Activated CD8-positive, alpha-beta memory T cell treated with anti-CD3 and anti-CD28 coated beads, Interleukin-2, amount 10 ng/mL, durations not matched to agents 7 days and 5 days (primary cell): ENCODE measurements at regions not wholly inside any gene's neighbourhood (a gene's known extent, or its start where the extent isn't known, plus 50 kb on each side); places are given as distances from the start of the nearest gene placed in this dataset.

Experiments
- ATAC-seq: fragments of 150-1000 bp; cut with Tn5 transposase; one replicate; pipeline ENCODE4 v1.10.0; 2021; ENCODE audit warnings: moderate library complexity
- CTCF ChIA-PET: fragments of 350-600 bp; sonication (Branson Sonifier 250); formaldehyde crosslinking; loops from one replicate; lab custom pipeline; 2021; ENCODE audit warnings: antibody characterized with exemption; lab: Charles Lee
- DNase-seq: peaks from one replicate; pipeline ENCODE4 v3.0.0-alpha.2; 2020
- H3K27ac Mint-ChIP-seq: one replicate; pipeline ENCODE4 v1.8.0; 2021; ENCODE audit warnings: mild to moderate bottlenecking, mixed read lengths
- H3K27me3 Mint-ChIP-seq: one replicate; pipeline ENCODE4 v1.8.0; 2021; ENCODE audit warnings: mixed read lengths
- H3K36me3 Mint-ChIP-seq: one replicate; pipeline ENCODE4 v1.8.0; 2021; ENCODE audit warnings: mild to moderate bottlenecking, mixed read lengths
- H3K4me1 Mint-ChIP-seq: one replicate; pipeline ENCODE4 v1.8.0; 2021; ENCODE audit warnings: mixed read lengths
- H3K4me3 Mint-ChIP-seq: one replicate; pipeline ENCODE4 v1.8.0; 2021; ENCODE audit warnings: mild to moderate bottlenecking, moderate library complexity, mixed read lengths
- H3K9me3 Mint-ChIP-seq: one replicate; pipeline ENCODE4 v1.8.0; 2022; ENCODE audit warnings: low read depth, mixed read lengths

GRCh38 chr15:31458596-31459399, 132.2 kb downstream of the KLF13 start:
- CTCF ChIA-PET, result interaction anchor here (0.9 to 2.6 kb wide), 7 partner anchors 14 to 32 kb away, joined by 3 to 13 read pairs (median 5); no protein-coding TSS in a partner anchor
- Mint-ChIP-seq H3K4me3 (no peak overlapping the region), H3K36me3 (peaks cover 4% of the 10 kb centered on the region), H3K4me1 (peaks cover 25% of the 10 kb centered on the region), H3K27ac (no peak overlapping the region), H3K27me3 (no peaks in the 10 kb centered on the region), H3K9me3 (peaks cover 5% of the 10 kb centered on the region)
- DNase-seq (no peak), ATAC-seq (peak; percentile 33)

- DNase-seq (no peak), ATAC-seq (no peak)
- Mint-ChIP-seq H3K27ac (peak overlapping the region; percentile 55), H3K27me3 (no peaks in the 10 kb centered on the region), H3K4me1 (peaks cover 25% of the 10 kb centered on the region), H3K36me3 (peaks cover 4% of the 10 kb centered on the region), H3K4me3 (no peak overlapping the region), H3K9me3 (peaks cover 5% of the 10 kb centered on the region)
- CTCF ChIA-PET, result interaction anchor here (0.7 to 2.6 kb wide), 6 partner anchors 16 to 253 kb away, joined by 3 to 13 read pairs (median 6); no protein-coding TSS in a partner anchor
Observed at GRCh38 chr15:31459400-31459748, 132.7 kb downstream of the KLF13 start.

DNA sequence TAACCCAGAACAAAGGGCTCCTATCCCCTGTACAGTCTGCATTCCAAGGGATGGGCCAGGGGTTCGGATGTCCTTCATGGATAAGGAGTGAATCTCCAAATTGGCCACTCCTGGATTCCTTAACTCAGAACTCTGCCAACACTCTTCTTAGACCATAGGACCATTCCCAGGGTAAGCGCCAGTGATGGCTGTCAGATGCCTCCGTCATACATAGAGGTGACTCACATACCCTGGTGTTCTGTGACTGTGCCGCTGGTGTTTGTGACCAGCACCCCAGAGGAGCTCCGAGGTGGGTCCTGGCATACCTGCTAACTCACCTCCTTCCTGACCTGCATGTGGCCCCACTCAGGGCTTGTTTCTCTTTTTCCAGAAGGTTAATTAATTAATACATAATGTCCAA, 134.7 kb downstream of the KLF13 start:
- H3K27ac Mint-ChIP-seq, result no peak overlapping the region
- no peaks in the 10 kb centered on the region for H3K9me3 Mint-ChIP-seq

GRCh38 chr15:31461911-31462480, 135.4 kb downstream of the KLF13 start:
- H3K4me1 Mint-ChIP-seq, result peaks cover 19% of the 10 kb centered on the region
- H3K27ac Mint-ChIP-seq, result no peak overlapping the region
- ATAC-seq (no peak), DNase-seq (no peak)
- CTCF ChIA-PET, result interaction anchor here (1.1 to 2.1 kb wide), 2 partner anchors 9 to 10 kb away, joined by 3 to 5 read pairs; no protein-coding TSS in a partner anchor
- no peaks in the 10 kb centered on the region for H3K36me3 Mint-ChIP-seq
- H3K4me3 Mint-ChIP-seq, result no peak overlapping the region
- H3K9me3 Mint-ChIP-seq, result no peaks in the 10 kb centered on the region
- H3K27me3 Mint-ChIP-seq, result no peaks in the 10 kb centered on the region

More for the DNA sequence above, 134.7 kb downstream of the KLF13 start:
- H3K27me3 Mint-ChIP-seq, result no peaks in the 10 kb centered on the region
- CTCF ChIA-PET, result interaction anchor here (1.1 to 2.6 kb wide), 3 partner anchors 10 to 27 kb away, joined by 3 to 13 read pairs (median 5); no protein-coding TSS in a partner anchor
- no peak overlapping the region for H3K4me3 Mint-ChIP-seq
- no peaks in the 10 kb centered on the region for H3K36me3 Mint-ChIP-seq
- peaks cover 19% of the 10 kb centered on the region for H3K4me1 Mint-ChIP-seq
- no peak for ATAC-seq
- no peak for DNase-seq

DNA sequence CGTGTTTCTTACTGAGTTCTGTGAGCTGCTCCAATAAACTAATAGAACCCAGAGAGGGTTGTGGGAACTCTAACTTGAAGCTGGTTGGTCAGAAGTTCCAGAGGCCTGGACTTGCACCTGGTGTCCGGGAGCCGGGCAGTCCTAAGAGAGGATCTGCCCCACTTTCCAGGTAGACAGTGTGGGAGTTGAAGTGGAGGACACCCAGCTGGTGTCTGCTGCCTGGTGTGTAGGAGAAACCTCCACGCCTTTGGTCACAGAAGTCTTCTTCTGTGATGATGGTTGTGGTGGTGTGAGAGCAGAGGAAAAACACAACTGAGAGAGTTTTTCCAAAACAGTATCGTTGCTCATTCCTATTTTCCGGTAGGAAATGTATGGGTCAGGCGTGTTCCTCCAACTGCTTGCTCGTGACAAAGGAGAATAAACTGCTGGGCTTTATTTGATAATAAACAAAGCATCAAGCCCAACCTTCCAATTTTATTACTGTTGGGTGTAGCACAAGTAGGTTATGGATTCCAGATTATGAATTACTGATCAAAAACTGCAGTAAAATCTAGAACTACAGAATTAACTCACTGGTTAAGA, 137.0 kb downstream of the KLF13 start:
- no peak overlapping the region for H3K27ac Mint-ChIP-seq
- H3K4me1 Mint-ChIP-seq, result peaks cover 15% of the 10 kb centered on the region
- H3K9me3 Mint-ChIP-seq, result no peaks in the 10 kb centered on the region
- H3K36me3 Mint-ChIP-seq, result no peaks in the 10 kb centered on the region
- no peaks in the 10 kb centered on the region for H3K27me3 Mint-ChIP-seq
- no peak for DNase-seq
- no peak for ATAC-seq
- H3K4me3 Mint-ChIP-seq, result no peak overlapping the region
- CTCF ChIA-PET, result interaction anchor here (0.9 to 2.3 kb wide), 5 partner anchors 8 to 98 kb away, joined by 3 to 7 read pairs (median 5); no protein-coding TSS in a partner anchor

DNA sequence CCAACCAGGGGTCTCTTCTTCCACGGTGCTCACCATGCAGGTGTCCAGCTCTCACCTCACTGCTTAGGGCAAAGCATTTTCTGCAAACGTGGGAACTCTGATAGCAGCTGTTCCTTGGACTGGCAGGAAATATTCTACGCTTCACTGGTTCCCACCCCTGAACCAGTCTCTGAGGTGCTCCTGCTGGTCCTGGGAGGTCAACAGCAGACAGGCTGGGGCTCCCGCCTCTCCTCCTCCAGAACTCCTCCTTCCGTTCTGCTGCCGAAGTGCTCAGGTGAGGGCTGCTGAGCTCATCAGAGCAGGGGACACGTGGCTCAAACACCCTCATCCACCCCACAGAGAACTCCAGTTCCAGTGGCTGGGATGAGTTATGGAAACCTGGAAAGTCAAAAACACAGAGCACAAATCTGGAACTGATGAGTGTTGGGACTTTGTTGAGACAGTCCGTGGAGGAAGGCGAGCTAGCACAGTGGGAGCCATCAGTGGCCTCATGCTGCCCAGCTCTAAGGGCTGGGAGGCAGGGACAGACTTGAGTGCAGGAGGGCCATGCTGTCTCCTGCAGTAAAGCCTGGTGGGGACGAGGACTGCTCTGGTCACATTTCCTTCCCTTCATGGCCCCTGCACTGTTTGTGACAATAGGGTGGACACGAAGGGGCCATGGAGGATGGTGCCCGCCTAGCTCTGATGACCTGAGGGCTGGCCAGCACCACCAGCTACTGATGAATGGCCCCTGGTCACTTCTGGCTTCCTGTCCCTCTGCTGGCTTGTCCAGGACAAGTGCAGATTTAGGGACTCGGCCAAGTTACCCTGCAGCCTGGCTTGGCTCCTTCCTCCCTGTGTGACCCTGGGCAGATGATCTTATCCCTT, 137.8 kb downstream of the KLF13 start:
- H3K27me3 Mint-ChIP-seq, result no peaks in the 10 kb centered on the region
- no peaks in the 10 kb centered on the region for H3K36me3 Mint-ChIP-seq
- no peak overlapping the region for H3K4me3 Mint-ChIP-seq
- H3K4me1 Mint-ChIP-seq, result peaks cover 7% of the 10 kb centered on the region
- ATAC-seq, result no peak
- CTCF ChIA-PET, result interaction anchor here (0.9 to 2.3 kb wide), 4 partner anchors 9 to 99 kb away, joined by 3 to 7 read pairs (median 5); no protein-coding TSS in a partner anchor
- no peak for DNase-seq
- H3K27ac Mint-ChIP-seq, result no peak overlapping the region
- H3K9me3 Mint-ChIP-seq, result no peaks in the 10 kb centered on the region

- H3K9me3 Mint-ChIP-seq, result no peaks in the 10 kb centered on the region
- no peaks in the 10 kb centered on the region for H3K27me3 Mint-ChIP-seq
- ATAC-seq (no peak), DNase-seq (no peak)
- CTCF ChIA-PET, result interaction anchor here (1.2 to 2.3 kb wide), 2 partner anchors 25 to 27 kb away, joined by 4 to 7 read pairs; no protein-coding TSS in a partner anchor
- H3K4me3 Mint-ChIP-seq, result no peak overlapping the region
- H3K36me3 Mint-ChIP-seq, result no peaks in the 10 kb centered on the region
- H3K4me1 Mint-ChIP-seq, result peaks cover 2% of the 10 kb centered on the region
- no peak overlapping the region for H3K27ac Mint-ChIP-seq
Observed at GRCh38 chr15:31465083-31465955, 138.7 kb downstream of the KLF13 start.

DNA sequence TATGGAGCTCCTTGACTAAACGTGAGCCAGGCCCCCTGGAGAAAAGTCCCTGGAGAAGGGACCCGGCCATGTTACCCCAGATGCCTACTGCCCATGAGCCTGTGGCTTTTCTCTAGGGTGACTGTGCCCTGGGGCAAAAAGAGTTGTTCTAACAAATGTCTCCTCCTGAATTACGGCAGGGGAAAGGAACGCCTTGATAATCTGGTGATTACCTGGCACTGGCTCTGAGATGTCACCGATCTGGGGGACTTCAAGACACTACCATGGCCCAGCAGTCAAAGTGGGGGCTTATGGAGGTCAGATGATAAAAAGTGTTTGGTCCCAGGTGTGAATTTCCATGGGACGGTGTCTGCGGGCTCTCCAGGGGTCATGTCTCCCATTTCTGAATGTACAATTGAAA, 140.7 kb downstream of the KLF13 start:
- CTCF ChIA-PET, result no interaction called here
- Mint-ChIP-seq H3K36me3 (no peaks in the 10 kb centered on the region), H3K27me3 (no peaks in the 10 kb centered on the region), H3K27ac (no peak overlapping the region), H3K9me3 (no peaks in the 10 kb centered on the region), H3K4me1 (peaks cover 7% of the 10 kb centered on the region), H3K4me3 (no peak overlapping the region)
- DNase-seq (no peak), ATAC-seq (no peak)

- no peaks in the 10 kb centered on the region for H3K9me3 Mint-ChIP-seq
Observed at GRCh38 chr15:31468911-31469785, 142.5 kb downstream of the KLF13 start.

DNA sequence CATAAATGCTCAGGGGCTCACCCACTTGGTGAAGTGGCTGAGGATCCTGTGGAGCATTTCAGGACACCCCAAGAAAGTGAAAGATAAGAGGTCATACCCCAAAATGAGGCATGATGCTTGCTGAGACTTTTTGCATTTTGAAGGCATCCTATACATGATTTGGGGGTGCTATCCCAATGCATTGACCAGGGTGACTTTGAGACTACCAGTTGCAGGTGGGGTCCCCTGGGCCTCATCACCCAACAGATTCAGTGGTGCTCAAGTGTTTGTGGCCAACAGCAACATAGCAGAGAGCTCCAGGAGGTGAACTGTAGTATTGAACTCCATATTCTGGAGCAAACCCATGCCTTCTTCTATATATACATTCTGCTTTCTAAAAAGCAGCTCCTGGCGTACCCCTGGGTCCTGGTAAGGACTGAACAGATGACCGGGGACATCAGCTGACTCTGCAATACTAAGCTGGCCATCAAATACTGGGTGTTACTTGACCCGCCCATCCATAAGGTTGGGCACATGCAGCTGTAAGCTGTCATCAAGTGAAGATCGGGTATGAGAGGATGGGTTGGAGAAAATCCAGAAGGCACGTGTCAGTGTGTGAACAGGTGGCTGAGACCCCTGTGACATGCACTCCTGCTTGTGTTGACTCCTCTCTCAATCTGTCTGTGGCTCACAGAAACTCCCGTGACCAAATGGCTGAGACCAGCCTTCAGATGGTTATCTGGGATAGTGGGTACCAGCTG, 143.3 kb downstream of the KLF13 start:
- CTCF ChIA-PET, result interaction anchor here (4.0 to 7.9 kb wide), 2 partner anchors 19 to 30 kb away, joined by 33 to 65 read pairs; no protein-coding TSS in a partner anchor
- H3K9me3 Mint-ChIP-seq, result no peaks in the 10 kb centered on the region
- no peaks in the 10 kb centered on the region for H3K27me3 Mint-ChIP-seq
- peak; percentile 11 for DNase-seq
- no peak for ATAC-seq
- peaks cover 31% of the 10 kb centered on the region for H3K4me1 Mint-ChIP-seq
- no peak overlapping the region for H3K4me3 Mint-ChIP-seq
- peaks cover 2% of the 10 kb centered on the region for H3K36me3 Mint-ChIP-seq
- H3K27ac Mint-ChIP-seq, result no peak overlapping the region

More at GRCh38 chr15:31468911-31469785, 142.5 kb downstream of the KLF13 start:
- Mint-ChIP-seq H3K27ac (no peak overlapping the region), H3K4me1 (peaks cover 25% of the 10 kb centered on the region), H3K4me3 (no peak overlapping the region), H3K36me3 (no peaks in the 10 kb centered on the region), H3K27me3 (no peaks in the 10 kb centered on the region)
- DNase-seq (no peak), ATAC-seq (no peak)
- CTCF ChIA-PET, result interaction anchor here (7.9 kb wide), 1 partner anchor 19 kb away, joined by 65 read pairs; no protein-coding TSS in a partner anchor

- Mint-ChIP-seq H3K27ac (no peak overlapping the region), H3K9me3 (no peaks in the 10 kb centered on the region), H3K27me3 (no peaks in the 10 kb centered on the region), H3K36me3 (peaks cover 6% of the 10 kb centered on the region), H3K4me1 (peaks cover 37% of the 10 kb centered on the region), H3K4me3 (no peak overlapping the region)
- ATAC-seq, result no peak
- no peak for DNase-seq
- CTCF ChIA-PET, result interaction anchor here (1.7 to 7.9 kb wide), 3 partner anchors 8 to 31 kb away, joined by 5 to 65 read pairs (median 33); no protein-coding TSS in a partner anchor
Observed at GRCh38 chr15:31470756-31471155, 144.1 kb downstream of the KLF13 start.
